HT-29 (cell line): ENCODE measurements at regions not wholly inside any gene's neighbourhood (a gene's known extent, or its start where the extent isn't known, plus 50 kb on each side); places are given as distances from the start of the nearest gene placed in this dataset.

Source experiments
- DNase-seq: peaks from one replicate; pipeline ENCODE4 v3.0.0-alpha.2; 2015; ENCODE audit warnings: low spot score

GRCh38 chr13:97786510-97786909 lies 167.0 kb upstream of the IPO5 start:
- DNase-seq = no peak

DNA sequence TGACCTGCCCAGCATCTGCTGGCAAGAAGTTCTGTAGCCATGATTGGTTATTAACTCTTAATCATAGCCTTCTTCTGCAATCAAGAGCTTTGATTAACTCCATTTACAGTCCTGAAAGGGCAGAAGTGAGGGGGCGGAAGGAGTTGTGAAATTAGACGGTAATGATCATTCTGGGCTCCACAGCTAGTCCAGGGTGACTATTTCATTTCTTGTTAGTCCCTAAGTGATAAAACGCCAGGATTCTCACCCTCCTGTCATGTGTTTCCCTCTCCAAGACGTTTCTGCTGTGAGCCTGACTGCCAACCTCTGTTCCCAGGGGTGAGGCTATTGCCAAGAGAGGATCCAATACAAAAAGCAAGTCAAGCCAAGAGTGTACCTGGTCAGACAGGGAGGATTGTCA lies 155.9 kb upstream of the IPO5 start:
- DNase-seq = no peak

GRCh38 chr13:97798171-97798821 lies 155.2 kb upstream of the IPO5 start:
- DNase-seq = no peak

DNA sequence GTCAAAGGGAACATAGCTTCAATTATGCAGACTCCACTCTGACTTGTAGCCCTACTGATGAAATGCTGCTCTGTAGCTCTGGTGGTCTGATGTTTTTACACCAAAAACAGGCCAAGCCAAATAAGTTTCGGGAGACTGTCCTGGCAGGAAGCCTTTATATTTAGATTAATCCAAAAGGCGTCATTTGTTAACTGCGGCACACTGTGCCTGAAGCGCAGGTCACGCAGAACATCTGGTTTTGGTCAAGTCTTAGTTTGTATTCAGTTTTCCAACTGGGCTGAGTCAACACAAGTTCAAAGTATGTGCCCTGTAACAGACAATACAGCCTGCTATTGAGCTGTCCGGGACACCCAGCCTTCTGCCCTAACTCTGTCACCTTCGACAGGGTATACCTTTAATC lies 154.6 kb upstream of the IPO5 start:
- no peak for DNase-seq

GRCh38 chr13:97802213-97802612 lies 151.3 kb upstream of the IPO5 start:
- no peak for DNase-seq

- DNase-seq = no peak
These were observed 143.9 kb upstream of the IPO5 start for GRCh38 chr13:97809576-97809975.

- peak; percentile 49 for DNase-seq
These were observed 143.3 kb upstream of the IPO5 start for GRCh38 chr13:97810152-97810551.

DNA sequence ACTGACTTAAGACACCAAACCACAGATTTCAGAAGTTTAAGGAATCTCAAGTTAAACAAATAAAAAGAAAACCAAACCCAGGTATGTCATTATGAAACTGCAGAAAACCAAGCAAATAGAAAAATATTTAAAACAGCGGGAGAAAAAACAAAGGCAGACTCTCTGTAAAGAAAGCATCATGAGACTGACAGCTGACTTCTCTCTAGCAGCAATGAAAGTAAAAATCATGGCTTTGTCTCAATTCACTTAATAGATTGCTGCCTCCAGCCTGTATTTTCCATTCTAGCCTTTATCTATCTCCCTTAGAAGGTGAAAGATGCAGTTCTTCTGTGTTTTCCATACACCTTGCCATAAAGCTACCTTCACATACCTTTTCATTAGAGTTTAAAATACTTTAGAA lies 131.1 kb upstream of the IPO5 start:
- DNase-seq = no peak

DNA sequence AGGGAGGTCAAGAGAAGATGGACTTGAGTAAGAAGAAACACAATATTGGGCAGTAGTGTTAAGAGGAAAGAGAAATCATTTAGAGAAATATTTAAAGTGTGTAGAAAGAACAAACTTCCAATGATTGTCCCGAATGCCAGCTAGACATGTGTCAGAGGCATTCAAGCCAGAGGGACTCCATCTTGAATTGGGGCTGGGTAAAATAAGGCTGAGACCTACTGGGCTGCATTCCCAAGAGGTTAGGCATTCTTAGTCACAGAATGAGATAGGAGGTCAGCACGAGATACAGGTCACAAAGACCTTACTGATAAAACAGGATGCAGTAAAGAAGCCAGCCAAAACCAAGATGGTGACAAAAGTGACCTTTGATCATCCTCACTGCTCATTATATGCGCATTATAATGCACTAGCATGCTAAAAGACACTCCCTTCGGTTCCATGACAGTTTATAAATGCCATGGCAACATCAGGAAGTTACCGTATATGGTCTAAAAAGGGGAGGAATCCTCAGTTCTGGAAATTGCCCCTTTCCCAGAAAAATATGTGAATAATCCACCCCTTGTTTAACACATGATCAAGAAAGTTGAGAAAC lies 127.0 kb upstream of the IPO5 start:
- DNase-seq = no peak

DNA sequence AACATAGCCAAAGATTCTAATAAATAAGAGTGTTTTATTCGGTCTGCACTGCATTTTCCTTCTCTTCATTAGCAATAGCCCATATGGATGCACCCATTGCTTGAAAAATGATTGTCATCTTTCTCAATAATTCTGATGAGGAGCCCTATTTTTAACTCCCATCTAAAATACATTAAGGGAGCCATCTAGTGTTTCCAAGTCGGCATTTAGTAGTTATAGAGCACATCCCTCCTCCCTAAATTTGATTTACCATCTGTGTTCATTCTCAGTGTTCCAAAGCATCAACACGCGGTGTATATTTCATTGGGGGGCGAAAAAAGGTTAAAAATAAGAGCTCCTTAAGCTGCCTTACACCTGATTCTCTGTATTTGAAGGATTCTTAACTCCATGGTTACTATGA lies 119.2 kb upstream of the IPO5 start:
- peak; percentile 15 for DNase-seq

DNA sequence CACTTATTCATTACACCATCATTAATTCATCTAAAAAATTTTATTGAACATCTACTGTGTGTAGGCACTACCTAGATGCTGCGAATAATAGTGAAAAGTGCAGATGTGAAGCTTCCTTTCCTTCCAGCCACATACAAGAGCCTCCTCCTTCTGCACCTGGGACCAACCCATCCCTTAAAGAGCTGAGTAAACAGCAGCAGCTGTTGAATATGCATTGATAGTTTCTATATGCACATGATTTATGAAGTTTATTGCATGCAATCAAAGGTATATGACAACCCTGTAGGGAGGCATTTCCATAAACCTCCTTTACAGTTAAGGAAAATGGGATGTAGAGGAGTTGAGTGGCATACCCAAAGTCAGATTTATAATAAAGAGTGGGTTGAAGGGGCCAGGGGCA lies 110.3 kb upstream of the IPO5 start:
- no peak for DNase-seq

DNA sequence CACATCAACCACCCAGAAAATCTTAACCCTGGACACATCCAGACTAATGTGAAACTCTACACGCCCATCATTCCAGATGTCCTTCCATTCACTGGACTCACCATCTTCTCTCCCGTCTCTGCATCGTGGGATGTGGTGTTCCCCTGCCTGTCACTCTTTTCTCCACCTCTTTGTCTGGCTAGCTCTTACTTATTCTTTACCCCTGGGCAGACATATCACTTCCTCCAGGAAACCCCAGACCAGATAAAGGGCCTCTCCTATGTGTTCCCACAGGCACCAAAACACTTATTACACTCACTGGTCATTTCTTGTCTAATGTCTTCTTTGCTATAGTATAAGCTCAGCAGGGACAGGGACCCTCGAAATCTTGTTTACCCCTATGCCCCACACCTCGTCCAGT lies 109.3 kb upstream of the IPO5 start:
- DNase-seq = no peak

GRCh38 chr13:97848886-97849285 lies 104.6 kb upstream of the IPO5 start:
- DNase-seq = no peak

DNA sequence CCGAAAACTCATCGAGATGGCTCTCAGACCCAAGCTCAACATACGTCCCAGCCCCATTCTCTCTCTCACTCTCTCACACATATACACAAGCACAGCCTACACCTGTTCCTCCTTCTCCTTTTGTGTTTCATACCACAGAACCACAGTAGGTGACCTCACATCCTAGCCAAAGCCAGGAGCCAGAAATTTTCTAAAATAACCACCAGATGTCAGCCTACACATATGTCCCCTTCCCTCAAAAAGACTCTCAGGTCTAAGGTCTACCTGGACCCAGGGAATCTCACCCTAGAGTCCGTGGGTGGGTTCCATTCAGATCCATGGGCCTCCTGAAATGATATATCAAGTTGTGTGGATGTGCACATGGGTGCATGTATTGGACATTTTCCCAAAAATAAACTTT lies 104.2 kb upstream of the IPO5 start:
- peak; percentile 55 for DNase-seq

GRCh38 chr13:97851269-97851668 lies 102.2 kb upstream of the IPO5 start:
- no peak for DNase-seq

GRCh38 chr13:97852181-97852874 lies 101.1 kb upstream of the IPO5 start:
- no peak for DNase-seq

DNA sequence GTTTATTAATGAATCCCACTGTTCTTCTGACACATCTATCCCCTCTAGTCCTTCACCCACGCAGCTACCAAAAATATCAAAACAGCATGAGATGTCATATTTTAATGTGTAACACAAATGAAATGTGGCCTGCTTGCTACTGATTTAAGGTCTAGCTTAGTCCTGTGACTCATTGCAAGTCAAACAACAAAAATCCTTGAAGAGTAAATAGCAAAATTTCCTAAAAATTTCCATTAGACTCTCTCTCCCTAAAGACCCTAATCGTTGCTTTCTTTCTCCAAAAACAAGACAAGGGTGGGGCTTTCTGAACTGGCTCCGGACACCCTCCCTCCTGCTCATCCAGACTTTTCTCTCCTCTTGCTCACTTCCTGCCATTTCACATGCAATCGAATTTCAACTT lies 99.9 kb upstream of the IPO5 start:
- DNase-seq = no peak

DNA sequence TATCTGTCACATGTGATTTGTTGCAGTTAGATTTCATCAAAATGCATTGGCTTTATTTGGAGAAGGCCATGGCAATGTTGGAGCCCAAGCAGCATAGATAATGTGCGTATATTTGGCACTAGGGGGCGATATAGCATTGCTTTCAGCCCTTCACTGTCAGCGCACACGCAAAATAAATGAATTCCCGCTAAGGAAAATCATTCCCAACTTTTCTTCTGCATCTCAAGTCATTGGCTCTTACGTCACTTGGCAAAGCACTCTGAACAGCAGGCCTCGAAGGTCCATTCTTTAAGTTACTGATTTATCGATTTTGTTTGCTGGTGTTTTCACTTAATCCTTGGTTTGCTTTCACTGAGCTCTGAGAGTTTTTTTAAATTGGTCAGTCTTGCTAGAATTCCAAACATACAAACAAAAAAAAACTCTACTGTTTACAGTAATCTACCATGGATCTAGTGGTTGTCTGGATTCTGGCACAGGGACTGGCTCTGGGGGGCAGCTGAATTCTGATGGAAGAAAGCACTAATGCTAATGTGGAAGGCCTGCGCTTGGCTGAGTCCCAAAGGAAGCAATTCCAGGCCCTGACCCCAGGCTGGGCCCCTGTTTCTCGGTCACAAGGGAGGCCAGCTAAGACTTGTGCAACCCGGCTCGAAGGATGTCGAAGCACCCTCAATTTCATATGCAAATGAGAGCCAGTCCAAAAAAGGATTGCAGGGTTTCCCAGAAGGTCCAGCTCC lies 97.7 kb upstream of the IPO5 start:
- peak; percentile 82 for DNase-seq

GRCh38 chr13:97856304-97856675 lies 97.2 kb upstream of the IPO5 start:
- DNase-seq = no peak

GRCh38 chr13:97858161-97858560 lies 95.3 kb upstream of the IPO5 start:
- DNase-seq = no peak

- no peak for DNase-seq
These were observed 87.1 kb upstream of the IPO5 start for GRCh38 chr13:97866346-97866745.

DNA sequence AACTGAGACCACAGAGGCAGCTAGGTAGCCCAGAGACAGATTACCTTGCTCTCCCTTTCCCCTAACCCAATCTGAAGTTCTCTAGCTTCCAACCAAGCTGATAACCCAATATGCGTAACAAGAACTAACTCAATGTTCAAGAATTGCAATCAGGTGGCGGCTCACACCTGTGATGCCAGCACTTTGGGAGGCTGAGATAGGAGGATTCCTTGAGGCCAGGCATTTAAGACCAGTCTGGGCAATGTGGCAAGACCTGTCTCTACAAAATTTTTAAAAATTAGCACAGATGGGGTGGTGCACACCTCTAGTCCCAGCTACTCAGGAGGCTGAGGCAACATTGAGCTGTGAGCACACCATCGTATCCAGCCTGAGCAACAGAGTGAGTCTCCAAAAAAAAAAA lies 86.7 kb upstream of the IPO5 start:
- DNase-seq = no peak

DNA sequence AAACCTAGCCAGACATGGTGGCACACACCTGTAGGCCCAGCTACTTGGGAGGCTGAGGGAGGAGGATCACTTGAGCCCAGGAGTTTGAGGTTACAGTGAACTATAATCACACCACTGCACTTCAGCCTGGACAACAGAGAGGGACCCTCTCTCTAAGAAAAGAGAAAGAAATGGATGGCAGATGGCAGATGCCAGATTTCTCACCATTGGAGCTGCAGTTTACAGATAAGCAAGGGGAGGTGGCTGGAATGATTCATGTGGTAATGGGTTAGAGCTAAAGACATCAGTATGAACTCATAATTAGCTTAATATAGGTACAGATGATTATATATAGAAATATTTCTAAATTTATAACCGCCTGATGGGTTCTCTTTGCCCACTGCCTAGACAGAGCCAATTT lies 80.1 kb upstream of the IPO5 start:
- DNase-seq = no peak
